Effector CD8-positive, alpha-beta T cell (primary cell): ENCODE measurements at regions not wholly inside any gene's neighbourhood (a gene's known extent, or its start where the extent isn't known, plus 50 kb on each side); places are given as distances from the start of the nearest gene placed in this dataset.
"Not testable (repeated sequence)": the region's sequence is repeated elsewhere in the genome, so short reads cannot be mapped to it uniquely, and the experiment has no call there.

Experiments
- DNase-seq: peaks from one replicate; lab custom pipeline; 2025; lab: John Stamatoyannopoulos, UW

- DNase-seq: no peak
Measured at GRCh38 chr7:113301983-113302382, 183.6 kb upstream of the SMIM30 start.

DNA sequence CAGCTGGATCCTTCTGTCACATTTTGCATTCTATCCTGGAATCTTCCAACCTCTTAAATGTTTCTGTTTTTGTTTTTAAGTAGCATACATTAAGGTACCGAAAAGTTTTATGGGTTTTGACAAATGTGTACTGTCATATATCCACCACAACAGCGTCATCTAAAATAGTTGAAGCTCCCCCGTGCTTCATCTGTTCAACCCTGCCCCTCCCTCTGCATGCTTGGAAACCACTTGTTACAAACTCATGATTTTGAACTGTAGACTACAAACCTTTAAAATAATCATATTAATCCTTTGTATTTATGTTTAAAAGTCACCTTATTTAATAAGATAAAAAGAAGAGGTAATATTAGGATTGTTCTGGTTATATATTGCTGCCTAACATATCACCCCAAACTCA is 182.8 kb upstream of the SMIM30 start:
- DNase-seq: no peak

DNA sequence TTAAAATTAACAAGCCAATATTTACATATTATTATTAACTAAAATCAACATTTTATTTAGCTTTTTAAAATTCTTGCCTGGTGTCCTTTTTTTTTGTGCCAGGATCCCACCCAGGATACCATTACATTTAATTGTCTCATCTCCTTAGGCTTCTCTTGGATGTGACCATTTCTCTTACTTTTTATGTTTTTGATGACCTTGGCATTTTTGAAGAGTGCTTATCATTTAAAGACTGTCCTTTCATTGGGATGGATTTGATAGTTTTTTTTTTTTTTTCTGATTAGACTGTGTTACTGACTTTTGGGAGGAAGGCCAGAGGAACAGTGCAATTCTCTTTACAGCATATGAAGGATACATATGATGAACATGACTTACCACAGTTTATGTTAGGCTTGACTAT is 181.4 kb upstream of the SMIM30 start:
- DNase-seq: no peak

DNA sequence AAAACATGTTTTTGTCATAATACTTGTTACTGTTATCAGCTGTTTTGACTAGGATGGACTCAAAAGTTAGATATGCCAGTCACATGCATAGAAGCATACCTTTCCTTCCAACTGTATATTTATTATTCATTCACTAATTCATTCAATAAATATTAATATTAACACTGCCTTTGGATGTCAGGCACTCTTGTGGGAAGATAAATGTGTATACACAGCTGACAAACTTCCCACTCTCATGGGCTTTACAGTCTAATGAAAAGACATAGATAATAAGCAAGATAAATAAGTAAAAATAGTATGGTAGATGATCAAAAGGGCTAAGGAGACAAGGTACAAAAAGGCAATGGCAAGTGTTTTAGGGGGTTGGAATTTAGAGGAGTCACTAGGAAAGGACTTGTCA is 180.1 kb upstream of the SMIM30 start:
- no peak for DNase-seq

DNA sequence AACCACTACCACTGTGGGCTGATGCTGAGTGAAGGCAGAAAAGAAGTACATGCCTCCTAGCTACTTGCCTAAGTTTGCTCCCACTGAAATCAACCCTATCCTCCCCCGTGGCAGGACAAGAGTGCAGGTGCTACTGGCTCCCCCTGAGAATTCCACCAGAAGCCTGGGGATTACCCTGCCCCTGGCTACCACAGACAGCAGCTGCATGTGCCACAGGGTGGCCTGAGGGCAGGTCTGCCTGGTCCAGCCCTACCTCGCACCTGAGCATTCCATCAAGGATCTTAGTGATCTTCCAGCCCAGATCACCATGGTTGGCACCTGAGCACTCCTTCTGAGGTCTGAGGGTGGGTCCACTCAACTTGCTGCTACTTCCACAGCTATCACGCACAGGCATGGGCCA is 176.4 kb upstream of the SMIM30 start:
- no peak for DNase-seq

DNA sequence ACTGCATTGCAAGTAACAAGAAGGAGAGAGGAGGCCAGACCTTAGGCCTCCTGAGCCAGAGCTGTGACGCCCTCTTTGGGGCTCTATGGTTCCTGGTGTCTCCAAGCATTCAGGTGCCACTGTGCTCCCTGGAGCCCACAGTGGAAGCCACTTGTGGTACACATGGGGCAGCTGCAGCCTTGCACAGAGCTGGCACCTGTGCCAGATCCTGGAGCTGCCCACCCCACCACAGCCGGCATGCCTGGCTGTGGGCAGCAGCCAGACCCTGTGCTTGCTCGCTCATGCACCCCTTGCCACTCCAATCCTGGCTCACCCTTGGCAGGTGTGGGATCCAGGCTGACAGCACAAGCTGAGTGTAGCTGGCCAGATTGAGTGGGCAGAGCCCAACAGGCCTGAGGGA is 173.8 kb upstream of the SMIM30 start:
- DNase-seq: no peak

DNA sequence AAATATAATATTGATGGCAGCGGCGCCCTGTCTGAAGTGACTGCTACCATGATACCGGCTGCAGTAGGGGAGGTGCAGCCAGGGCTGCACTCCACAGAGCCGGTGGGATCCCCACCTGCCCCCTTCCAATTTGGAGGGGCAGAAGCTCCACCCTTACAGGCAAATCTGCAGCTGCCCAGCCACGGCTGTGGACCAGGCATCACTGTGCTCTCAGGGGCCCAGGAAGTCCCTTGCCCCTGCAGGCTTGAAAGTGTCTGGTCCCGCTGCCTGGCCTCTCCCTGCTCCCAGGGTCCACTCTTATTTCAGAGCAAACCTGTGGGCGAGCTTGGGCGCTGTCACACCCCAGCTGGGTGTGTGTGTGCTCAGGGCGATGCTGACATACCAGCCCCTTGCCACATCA is 172.7 kb upstream of the SMIM30 start:
- DNase-seq: no peak

DNA sequence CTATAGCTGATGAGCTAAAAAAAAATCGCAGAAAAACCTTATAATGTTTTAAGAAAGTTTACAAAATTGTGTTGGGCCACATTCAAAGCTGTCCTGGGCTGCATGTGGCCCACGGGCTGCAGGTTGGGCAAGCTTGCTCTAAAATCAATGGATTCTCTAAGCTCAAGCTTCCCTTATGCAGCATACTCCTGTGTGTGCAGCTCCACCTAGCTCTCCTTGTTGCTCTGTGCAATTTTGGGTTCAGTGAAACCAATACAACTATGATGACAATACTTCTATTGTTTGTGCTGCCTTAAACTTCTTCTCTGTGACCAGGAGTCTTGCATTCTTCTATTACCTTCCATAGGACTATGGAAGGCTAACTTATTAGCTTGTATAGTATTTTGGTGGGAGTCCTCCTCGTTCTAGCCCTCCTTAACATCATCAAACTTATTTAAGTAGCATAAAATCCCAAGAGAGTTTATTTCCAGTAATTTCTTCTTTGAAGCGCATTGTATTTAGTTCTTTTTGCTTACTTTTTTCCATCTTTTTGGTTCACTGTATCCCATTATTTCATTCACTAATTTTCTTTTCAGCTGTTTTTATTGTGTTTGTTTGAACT is 170.9 kb upstream of the SMIM30 start:
- no peak for DNase-seq

DNA sequence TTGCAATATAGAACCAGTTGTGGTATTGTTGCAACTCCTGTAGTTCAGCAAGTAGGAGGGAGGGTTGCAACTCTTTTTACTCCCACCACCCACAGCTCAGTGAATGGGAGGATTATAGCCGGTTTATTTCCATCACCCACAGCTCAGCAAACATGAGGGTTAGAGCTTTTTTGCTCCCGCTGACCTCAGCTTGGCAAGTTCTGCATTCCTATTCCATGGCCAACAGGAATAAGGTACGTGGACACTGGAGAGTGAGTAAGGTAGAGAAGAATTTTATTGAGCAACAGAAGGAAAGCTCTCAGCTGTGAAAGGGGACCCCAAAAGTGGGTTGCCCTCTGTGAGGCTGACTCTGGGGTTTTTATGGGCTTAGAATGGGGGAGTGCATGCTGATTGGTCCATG is 167.1 kb upstream of the SMIM30 start:
- DNase-seq: no peak

DNA sequence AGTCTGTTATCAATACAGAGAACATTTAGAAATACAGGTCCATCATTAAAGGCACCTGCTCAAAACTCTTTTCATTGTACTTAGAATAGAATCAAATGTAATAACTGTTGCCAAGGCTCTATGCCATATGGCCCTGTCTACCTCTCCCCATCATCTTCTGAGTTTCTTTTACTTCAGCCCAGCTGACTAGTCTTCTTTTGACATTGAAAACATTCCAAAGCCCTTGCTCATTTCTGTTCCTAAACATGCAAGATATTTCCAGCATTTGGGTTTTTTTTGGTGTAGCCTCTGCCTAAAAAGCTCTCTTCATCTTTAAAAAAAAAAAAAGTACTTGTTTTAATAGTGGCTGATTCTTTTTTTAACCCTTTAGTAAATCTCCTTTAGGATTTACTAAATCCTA is 165.5 kb upstream of the SMIM30 start:
- DNase-seq: no peak

DNA sequence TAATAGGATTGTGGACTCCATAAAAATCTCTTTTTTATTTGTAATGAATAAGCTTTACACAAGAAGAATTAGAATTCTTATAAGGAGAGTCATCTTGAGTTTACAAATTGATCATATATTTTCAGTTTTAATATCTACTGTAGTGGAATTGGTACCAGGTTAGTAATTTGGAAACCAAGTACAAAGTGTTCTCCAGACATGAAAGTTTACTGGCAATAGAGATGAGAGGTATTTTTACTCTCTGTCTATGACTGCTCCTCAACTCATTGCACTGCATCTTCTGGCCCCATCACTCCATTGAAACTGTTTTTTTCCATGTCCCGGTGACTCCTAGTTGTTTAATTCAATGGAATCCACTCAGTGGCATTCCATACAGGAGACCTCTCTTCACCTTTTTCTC is 164.5 kb upstream of the SMIM30 start:
- no peak for DNase-seq

DNA sequence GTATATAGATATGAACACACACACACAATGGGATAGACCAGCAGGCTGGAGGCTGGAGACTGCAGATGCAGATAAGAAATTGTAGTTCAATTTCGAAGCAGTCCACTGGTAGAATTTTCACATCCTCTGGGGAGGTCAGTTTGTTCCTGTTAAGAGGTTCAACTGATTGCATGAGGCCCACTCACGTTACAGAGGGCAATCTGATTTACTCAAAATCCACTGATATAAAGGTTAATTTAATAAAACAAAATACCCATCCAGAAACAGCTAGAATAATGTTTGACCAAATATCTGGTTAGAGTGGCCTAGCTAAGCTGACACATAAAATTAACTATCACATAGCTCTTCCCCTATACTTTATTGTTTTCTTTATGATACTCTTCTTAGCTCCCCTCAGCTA is 162.9 kb upstream of the SMIM30 start:
- DNase-seq: no peak

DNA sequence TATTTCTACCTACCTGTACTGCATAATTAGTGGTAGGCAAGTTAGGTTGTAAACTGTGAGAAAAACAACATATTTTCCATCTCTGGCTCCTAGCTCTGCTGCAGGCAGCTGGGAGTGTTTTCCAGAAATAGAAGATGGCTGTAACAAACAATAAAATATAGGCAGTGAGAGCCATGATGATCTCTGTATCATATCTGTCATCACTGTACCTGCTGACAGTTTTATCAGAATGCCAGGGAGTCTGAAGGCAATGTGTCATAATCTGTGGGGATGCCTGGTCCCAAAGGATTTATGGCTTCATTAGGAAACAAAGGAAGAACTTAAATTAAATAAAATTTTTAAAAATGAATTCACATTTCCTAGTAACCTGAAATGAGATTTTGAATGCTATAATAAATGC is 160.9 kb upstream of the SMIM30 start:
- DNase-seq: no peak

DNA sequence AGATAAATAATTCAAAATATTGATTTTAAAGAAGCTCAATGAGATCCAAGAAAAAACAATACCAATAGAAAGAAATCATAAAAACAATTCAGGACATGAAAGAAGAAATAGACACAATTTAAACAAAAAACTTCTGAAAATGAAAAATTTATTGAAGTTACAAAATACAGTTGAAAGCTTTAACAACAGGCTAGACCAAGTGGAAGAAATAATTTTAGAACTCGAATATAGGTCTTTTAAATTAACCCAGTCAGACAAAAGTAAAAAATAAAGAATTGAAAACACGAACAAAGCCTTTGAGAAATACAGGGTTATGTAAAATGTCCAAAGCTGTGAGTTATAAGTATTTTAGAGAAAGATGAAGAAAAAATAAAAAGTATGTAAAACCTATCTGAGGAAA is 152.4 kb upstream of the SMIM30 start:
- no peak for DNase-seq

DNA sequence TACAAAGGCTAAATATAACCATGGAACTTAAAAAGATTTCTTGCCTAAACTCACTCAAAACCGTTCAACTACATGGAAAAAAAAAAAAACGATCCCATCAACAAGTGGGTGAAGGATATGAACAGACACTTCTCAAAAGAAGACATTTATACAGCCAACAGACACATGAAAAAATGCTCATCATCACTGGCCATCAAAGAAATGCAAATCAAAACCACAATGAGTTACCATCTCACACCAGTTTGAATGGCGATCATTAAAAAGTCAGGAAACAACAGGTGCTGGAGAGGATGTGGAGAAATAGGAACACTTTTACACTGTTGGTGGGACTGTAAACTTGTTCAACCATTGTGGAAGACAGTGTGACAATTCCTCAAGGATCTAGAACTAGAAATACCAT is 151.2 kb upstream of the SMIM30 start:
- not testable (repeated sequence) for DNase-seq

DNA sequence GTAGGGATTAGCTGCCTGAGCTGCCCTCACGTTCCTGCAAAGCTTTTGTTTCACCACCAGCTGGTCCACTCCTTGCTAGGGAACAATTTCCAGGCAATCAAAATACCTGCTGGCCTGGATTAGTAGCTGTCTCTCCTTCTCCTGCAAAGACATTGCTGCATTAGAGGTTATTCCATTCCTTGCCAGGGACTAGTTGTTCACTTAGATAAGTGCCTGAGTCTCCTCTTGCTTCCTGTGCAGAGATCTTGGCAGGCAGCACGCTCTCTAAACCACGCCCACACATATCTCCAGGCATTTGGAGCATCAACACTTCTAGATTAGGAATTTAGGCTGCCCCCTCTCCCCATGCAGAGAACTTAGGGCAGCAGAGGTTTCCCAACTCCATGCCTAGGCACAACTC is 150.4 kb upstream of the SMIM30 start:
- no peak for DNase-seq

- DNase-seq: no peak
Measured at GRCh38 chr7:113267885-113268284, 149.5 kb upstream of the SMIM30 start.

DNA sequence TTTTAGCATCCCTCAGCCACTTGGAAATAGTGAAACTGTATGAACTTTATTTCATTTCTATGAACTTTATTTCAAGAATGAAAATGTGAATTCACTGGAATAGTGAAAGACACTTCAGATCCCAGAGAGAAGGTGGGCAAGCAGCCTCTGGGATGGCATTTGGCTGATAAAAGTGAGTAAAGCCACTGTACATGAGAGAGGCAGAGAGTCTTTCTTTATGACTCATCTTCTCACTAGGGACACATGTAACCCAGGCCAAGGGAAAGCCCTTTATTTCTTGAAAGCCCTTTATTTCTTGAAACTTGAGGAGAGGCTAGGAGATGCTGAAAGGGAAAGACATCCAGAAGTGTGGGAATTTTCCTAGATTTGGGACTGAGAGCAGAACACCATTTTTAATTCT is 148.9 kb upstream of the SMIM30 start:
- DNase-seq: no peak

GRCh38 chr7:113263749-113264148 is 145.4 kb upstream of the SMIM30 start:
- no peak for DNase-seq

GRCh38 chr7:113263215-113263742 is 144.9 kb upstream of the SMIM30 start:
- not testable (repeated sequence) for DNase-seq

DNA sequence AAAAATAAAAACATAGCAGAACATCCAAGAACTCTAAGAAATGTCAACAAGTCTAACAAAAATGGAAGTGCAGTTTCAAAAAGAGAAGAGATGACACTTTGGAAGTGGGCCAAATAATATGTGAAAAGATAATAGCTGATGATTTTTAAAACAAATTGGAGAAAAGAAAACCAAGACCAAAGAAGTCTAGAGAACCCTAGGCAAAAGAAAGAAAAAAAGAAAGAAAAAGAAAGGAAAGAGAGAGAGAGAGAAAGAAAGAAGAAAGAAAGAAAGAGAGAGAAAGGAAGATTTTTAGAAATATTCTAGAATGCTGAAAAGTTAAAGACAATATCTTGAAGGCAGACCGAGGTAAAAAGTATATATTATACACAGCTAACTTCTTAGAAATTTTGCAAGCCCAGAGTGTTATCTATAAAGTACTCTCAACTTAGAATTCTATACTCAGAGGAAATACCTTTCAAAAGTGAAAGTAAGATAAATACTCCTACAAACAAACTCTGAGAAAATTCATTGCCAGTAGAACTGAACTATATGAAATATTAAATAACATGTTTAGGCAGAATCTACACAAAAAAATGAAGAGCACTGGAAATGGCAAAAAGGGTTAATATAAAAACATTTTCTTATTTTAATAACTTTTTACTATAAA is 138.7 kb upstream of the SMIM30 start:
- no peak for DNase-seq

GRCh38 chr7:113247198-113247597 is 128.8 kb upstream of the SMIM30 start:
- DNase-seq: no peak

DNA sequence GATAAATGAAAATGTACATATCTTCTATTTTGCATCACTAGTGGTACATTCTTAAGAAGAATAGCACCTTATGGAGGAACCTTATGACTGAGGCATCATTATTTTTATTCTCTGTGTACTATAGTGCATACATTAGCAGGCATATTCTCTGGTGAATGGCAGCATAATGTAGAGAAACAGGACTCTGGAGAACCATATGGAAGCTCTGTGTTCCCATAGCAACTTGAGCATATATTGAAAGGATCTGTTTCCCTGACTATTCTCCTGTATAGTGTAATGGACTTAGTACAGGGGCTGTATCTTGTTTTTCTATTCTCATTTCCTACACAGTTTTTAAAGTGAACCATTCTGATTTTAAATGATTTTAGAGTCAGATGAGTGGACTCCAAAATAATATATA is 128.4 kb upstream of the SMIM30 start:
- DNase-seq: no peak

GRCh38 chr7:113232885-113233284 is 114.5 kb upstream of the SMIM30 start:
- DNase-seq: no peak
